ENCODE measurements at regions not wholly inside any gene's neighbourhood (a gene's known extent, or its start where the extent isn't known, plus 50 kb on each side); places are given as distances from the start of the nearest gene placed in this dataset.

- TF ChIP-seq, protein P1, sequence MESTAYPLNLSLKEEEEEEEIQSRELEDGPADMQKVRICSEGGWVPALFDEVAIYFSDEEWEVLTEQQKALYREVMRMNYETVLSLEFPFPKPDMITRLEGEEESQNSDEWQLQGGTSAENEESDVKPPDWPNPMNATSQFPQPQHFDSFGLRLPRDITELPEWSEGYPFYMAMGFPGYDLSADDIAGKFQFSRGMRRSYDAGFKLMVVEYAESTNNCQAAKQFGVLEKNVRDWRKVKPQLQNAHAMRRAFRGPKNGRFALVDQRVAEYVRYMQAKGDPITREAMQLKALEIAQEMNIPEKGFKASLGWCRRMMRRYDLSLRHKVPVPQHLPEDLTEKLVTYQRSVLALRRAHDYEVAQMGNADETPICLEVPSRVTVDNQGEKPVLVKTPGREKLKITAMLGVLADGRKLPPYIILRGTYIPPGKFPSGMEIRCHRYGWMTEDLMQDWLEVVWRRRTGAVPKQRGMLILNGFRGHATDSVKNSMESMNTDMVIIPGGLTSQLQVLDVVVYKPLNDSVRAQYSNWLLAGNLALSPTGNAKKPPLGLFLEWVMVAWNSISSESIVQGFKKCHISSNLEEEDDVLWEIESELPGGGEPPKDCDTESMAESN (CRISPR knock-in tag; conservative IDR thresholded peaks at IDR 0.05), result no peak
- TF ChIP-seq, protein P2, sequence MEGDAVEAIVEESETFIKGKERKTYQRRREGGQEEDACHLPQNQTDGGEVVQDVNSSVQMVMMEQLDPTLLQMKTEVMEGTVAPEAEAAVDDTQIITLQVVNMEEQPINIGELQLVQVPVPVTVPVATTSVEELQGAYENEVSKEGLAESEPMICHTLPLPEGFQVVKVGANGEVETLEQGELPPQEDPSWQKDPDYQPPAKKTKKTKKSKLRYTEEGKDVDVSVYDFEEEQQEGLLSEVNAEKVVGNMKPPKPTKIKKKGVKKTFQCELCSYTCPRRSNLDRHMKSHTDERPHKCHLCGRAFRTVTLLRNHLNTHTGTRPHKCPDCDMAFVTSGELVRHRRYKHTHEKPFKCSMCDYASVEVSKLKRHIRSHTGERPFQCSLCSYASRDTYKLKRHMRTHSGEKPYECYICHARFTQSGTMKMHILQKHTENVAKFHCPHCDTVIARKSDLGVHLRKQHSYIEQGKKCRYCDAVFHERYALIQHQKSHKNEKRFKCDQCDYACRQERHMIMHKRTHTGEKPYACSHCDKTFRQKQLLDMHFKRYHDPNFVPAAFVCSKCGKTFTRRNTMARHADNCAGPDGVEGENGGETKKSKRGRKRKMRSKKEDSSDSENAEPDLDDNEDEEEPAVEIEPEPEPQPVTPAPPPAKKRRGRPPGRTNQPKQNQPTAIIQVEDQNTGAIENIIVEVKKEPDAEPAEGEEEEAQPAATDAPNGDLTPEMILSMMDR (CRISPR knock-in tag; IDR thresholded peaks at IDR 0.05), result no peak
- no peak for TF ChIP-seq ZNF446 (CRISPR knock-in tag; IDR thresholded peaks at IDR 0.05)
- TF ChIP-seq, protein P3, sequence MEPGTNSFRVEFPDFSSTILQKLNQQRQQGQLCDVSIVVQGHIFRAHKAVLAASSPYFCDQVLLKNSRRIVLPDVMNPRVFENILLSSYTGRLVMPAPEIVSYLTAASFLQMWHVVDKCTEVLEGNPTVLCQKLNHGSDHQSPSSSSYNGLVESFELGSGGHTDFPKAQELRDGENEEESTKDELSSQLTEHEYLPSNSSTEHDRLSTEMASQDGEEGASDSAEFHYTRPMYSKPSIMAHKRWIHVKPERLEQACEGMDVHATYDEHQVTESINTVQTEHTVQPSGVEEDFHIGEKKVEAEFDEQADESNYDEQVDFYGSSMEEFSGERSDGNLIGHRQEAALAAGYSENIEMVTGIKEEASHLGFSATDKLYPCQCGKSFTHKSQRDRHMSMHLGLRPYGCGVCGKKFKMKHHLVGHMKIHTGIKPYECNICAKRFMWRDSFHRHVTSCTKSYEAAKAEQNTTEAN (CRISPR knock-in tag; conservative IDR thresholded peaks at IDR 0.05), result no peak
- TF ChIP-seq MAFF (IDR thresholded peaks at IDR 0.05; ENCODE audit: low read depth, low read length), result no peak
- no peak for TF ChIP-seq RNF2 (conservative IDR thresholded peaks at IDR 0.05; ENCODE audit: low read depth)
- TF ChIP-seq ZNF547 (CRISPR knock-in tag; IDR thresholded peaks at IDR 0.05), result no peak
- TF ChIP-seq ATF1 (CRISPR knock-in tag; IDR thresholded peaks at IDR 0.05), result no peak
These were observed 233.4 kb upstream of the CSNK1A1L start for GRCh38 chr13:37338726-37339385.

All from HepG2 (cell line).